ENCODE measurements at regions not wholly inside any gene's neighbourhood (a gene's known extent, or its start where the extent isn't known, plus 50 kb on each side); places are given as distances from the start of the nearest gene placed in this dataset.
"Not testable (repeated sequence)": the region's sequence is repeated elsewhere in the genome, so short reads cannot be mapped to it uniquely, and the experiment has no call there.

DNA sequence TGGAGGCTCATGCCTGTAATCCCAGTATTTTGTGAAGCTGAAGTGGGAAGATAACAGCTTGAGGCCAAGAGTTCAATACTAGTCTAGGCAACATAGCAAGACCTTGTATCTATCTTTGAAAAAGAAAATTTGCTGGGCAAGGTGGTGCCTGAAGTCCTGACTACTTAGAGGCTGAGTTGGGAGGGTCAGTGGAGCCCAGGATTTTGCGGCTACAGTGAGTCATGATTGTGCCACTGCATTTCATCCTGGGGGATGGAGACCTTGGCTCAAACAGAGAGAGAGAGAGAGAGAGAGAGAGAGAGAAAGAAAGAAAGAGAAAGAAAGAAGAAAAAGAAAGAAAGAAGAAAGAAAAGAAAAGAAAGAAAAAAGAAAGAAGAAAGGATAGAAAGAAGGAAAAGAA lies 1872.3 kb upstream of the PCDH20 start:
- no peak for DNase-seq
- in situ Hi-C loops (cut with MboI; ENCODE audit: low pct_unique_long_range_greater_than_20kb, low sequenced_read_pairs) = no loop called here

DNA sequence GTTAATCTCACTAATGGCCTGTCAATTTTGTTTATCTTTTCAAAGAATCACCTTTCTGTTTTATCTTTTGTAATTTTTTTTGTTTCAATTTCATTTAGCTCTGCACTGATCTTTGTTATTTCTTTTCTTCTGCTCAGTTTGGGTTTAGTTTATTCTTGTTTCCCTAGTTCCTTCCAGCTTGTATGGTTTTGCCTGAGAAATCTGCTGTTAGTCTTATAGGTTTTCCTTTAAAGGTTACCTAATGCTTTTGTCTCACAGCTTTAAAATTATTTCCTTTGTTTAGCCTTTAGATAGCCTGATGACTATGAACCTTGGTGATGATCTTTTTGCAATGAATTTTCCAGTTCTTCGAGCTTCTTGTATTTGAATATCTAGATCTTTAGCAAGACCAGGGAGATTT lies 1869.8 kb upstream of the PCDH20 start:
- in situ Hi-C loops (cut with MboI; ENCODE audit: low pct_unique_long_range_greater_than_20kb, low sequenced_read_pairs) = no loop called here
- DNase-seq = no peak

GRCh38 chr13:63279136-63279535 lies 1863.5 kb upstream of the PCDH20 start:
- in situ Hi-C loops (cut with MboI; ENCODE audit: low pct_unique_long_range_greater_than_20kb, low sequenced_read_pairs) = no loop called here
- DNase-seq = no peak

DNA sequence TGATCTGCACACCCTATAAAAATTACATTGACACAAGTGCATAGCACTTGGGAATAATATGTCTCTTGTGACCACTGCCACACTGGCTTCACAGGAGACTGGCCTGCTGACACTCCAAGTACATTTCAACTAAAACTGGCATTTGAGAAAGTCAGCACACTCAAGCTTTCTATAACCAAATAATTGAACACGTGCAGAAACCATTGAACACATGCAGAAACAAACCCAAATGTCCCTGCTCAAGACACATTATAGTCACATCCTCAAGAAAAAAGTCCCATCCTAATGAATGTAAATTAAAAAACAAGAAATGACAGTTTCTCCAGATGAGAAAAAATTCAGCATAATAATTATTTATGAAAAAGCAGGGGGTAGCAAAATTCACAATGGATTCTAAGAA lies 1859.1 kb upstream of the PCDH20 start:
- no peak for DNase-seq
- in situ Hi-C loops (cut with MboI; ENCODE audit: low pct_unique_long_range_greater_than_20kb, low sequenced_read_pairs) = no loop called here

DNA sequence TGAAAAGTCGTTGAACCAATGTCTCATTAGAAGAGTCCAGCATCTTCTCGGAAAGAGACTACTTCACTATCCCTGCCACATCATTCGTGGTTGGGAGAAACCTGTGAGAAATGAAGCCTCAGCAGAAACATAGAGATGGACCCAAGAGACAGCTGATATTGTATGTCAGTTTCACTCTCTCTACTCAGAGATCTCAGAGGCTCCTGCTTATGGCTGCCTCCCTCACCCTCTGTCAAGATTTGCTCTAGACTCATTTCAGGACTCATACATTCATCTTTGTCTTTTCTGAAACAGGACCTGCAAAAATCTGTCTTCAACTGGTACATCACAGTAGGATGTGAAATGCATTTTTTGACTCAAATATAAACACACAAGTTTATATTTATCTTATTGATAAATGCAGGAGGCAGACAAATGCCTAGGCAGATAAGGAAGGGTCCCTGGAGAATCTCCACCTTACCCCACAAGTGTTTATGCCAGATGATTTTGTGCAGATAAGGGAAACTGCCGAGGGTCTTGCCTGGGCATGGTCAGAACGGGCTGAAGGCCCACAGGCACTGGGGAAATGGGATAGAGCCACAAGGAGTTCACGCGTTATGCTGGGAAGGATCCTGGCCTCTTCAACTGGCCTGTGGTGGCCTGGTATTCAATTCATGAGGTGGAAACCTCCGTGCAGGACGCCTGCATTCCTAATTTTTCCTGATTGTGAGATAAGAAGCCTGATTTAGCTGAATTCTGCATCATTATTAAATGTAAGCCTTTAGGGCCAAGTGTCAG lies 1834.0 kb upstream of the PCDH20 start:
- in situ Hi-C loops (cut with MboI; ENCODE audit: low pct_unique_long_range_greater_than_20kb, low sequenced_read_pairs) = no loop called here

GRCh38 chr13:63236667-63237396 lies 1821.2 kb upstream of the PCDH20 start:
- in situ Hi-C loops (cut with MboI; ENCODE audit: low pct_unique_long_range_greater_than_20kb, low sequenced_read_pairs); DNase-seq: not testable (repeated sequence)

More for the DNA sequence above, 1834.0 kb upstream of the PCDH20 start:
- DNase-seq = no peak

GRCh38 chr13:63218596-63218995 lies 1802.9 kb upstream of the PCDH20 start:
- in situ Hi-C loops (cut with MboI; ENCODE audit: low pct_unique_long_range_greater_than_20kb, low sequenced_read_pairs); DNase-seq: not testable (repeated sequence)

- DNase-seq = no peak
- in situ Hi-C loops (cut with MboI; ENCODE audit: low pct_unique_long_range_greater_than_20kb, low sequenced_read_pairs) = no loop called here
These were observed 1793.8 kb upstream of the PCDH20 start for GRCh38 chr13:63209330-63210017.

DNA sequence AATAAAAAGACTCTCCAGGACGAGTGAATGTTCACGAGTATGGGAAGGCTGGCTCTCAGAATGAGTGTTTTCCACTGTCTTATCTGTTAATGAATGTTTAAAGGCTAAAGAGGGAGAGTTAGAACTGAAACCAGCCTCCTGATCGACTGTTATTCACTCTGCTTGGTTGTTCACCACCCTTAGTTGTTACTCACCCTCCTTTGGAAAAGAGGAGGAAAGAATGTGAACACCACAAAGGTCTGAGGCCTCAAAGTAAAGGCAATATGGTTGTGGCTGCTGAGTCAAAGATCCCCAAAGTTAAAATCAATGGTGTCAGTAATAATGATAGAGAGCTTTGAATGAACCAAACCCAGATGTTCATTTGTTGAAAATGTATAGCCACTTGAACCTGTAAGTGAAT lies 1793.2 kb upstream of the PCDH20 start:
- in situ Hi-C loops (cut with MboI; ENCODE audit: low pct_unique_long_range_greater_than_20kb, low sequenced_read_pairs) = no loop called here
- DNase-seq = no peak

GRCh38 chr13:63206461-63206860 lies 1790.8 kb upstream of the PCDH20 start:
- no peak for DNase-seq
- in situ Hi-C loops (cut with MboI; ENCODE audit: low pct_unique_long_range_greater_than_20kb, low sequenced_read_pairs) = no loop called here

DNA sequence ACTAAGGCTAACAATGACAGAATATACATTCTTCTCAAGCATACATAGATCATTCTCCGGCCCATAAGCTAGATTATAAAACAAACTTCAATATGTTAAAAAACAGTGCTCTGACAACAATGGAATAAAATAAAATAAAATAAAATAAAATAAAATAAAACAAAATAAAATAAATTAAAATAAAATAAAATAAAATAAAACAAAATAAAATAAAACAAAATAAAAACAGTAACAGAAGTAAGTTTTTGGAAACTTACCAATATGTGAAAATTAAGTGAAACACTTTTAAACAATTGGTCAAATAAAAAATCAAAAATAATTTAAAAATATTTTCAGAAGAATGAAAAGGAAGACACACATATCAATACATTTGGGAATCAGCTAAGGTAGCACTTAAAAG lies 1785.8 kb upstream of the PCDH20 start:
- no peak for DNase-seq
- in situ Hi-C loops (cut with MboI; ENCODE audit: low pct_unique_long_range_greater_than_20kb, low sequenced_read_pairs) = no loop called here

GRCh38 chr13:63199508-63199907 lies 1783.9 kb upstream of the PCDH20 start:
- no peak for DNase-seq
- in situ Hi-C loops (cut with MboI; ENCODE audit: low pct_unique_long_range_greater_than_20kb, low sequenced_read_pairs) = no loop called here

- no peak for DNase-seq
- in situ Hi-C loops (cut with MboI; ENCODE audit: low pct_unique_long_range_greater_than_20kb, low sequenced_read_pairs) = no loop called here
These were observed 1782.4 kb upstream of the PCDH20 start for GRCh38 chr13:63198071-63198470.

- in situ Hi-C loops (cut with MboI; ENCODE audit: low pct_unique_long_range_greater_than_20kb, low sequenced_read_pairs) = no loop called here
- no peak for DNase-seq
These were observed 1780.1 kb upstream of the PCDH20 start for GRCh38 chr13:63195726-63196125.

- DNase-seq = no peak
- in situ Hi-C loops (cut with MboI; ENCODE audit: low pct_unique_long_range_greater_than_20kb, low sequenced_read_pairs) = no loop called here
These were observed 1775.1 kb upstream of the PCDH20 start for GRCh38 chr13:63190742-63191141.

- no peak for DNase-seq
- in situ Hi-C loops (cut with MboI; ENCODE audit: low pct_unique_long_range_greater_than_20kb, low sequenced_read_pairs) = no loop called here
These were observed 1774.6 kb upstream of the PCDH20 start for GRCh38 chr13:63190219-63190618.

- DNase-seq = no peak
- in situ Hi-C loops (cut with MboI; ENCODE audit: low pct_unique_long_range_greater_than_20kb, low sequenced_read_pairs) = no loop called here
These were observed 1774.1 kb upstream of the PCDH20 start for GRCh38 chr13:63189712-63190111.

GRCh38 chr13:63184693-63185092 lies 1769.0 kb upstream of the PCDH20 start:
- in situ Hi-C loops (cut with MboI; ENCODE audit: low pct_unique_long_range_greater_than_20kb, low sequenced_read_pairs) = no loop called here

DNA sequence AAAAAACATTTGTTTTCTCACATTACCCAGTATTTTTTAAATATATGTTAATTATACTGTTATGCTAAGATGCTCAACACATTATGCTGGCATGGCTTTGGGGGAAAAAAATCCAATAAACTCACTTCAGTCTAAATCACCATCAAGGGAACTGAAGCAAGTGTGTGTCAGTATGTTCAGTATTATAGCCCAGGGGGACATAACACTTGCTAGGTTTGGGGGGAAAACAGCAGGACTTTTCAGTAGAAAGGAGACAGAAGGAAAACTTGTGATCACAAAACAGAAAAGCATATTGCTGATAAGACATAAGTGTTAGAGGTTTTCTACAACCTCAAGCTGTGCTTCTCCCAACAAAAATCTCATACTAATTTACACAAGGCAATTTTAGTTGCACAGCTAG lies 1759.9 kb upstream of the PCDH20 start:
- no peak for DNase-seq
- in situ Hi-C loops (cut with MboI; ENCODE audit: low pct_unique_long_range_greater_than_20kb, low sequenced_read_pairs) = no loop called here

More at GRCh38 chr13:63184693-63185092, 1769.0 kb upstream of the PCDH20 start:
- no peak for DNase-seq

- in situ Hi-C loops (cut with MboI; ENCODE audit: low pct_unique_long_range_greater_than_20kb, low sequenced_read_pairs) = no loop called here
- no peak for DNase-seq
These were observed 1752.2 kb upstream of the PCDH20 start for GRCh38 chr13:63167699-63168337.

Data from KBM-7 (cell line).